Spinal cord (tissue), 9 donors: ENCODE measurements at regions not wholly inside any gene's neighbourhood (a gene's known extent, or its start where the extent isn't known, plus 50 kb on each side); places are given as distances from the start of the nearest gene placed in this dataset.

Experiments
- DNase-seq, 6 donors: peaks; one replicate each; pipeline versions ENCODE4 v3.0.0 to v3.0.0-alpha.2; 2013 to 2015; ENCODE audit warnings: low spot score in 6 of 6, low read depth in 4 of 6
- H3K27ac ChIP-seq: one replicate; pipeline ENCODE4 v1.5.1; 2013; ENCODE audit warnings: low read depth, low read length, control low read depth
- H3K27me3 ChIP-seq: one replicate; pipeline ENCODE4 v1.6.1; 2013; ENCODE audit warnings: low read length; ENCODE audit not compliant: control insufficient read depth, insufficient read depth
- H3K36me3 ChIP-seq: one replicate; pipeline ENCODE4 v1.6.1; 2013; ENCODE audit warnings: low read length; ENCODE audit not compliant: control insufficient read depth, insufficient read depth
- H3K4me1 ChIP-seq: one replicate; pipeline ENCODE4 v1.6.1; 2013; ENCODE audit warnings: low read length; ENCODE audit not compliant: control insufficient read depth, insufficient read depth
- H3K4me3 ChIP-seq: one replicate; pipeline ENCODE4 v1.5.1; 2013; ENCODE audit warnings: low read depth, low read length, control low read depth
- H3K9me3 ChIP-seq: one replicate; pipeline ENCODE4 v1.6.1; 2013; ENCODE audit warnings: low read length; ENCODE audit not compliant: control insufficient read depth, insufficient read depth
- WGBS: methylation state at CpG from one replicate; pipeline ENCODE4 v1.1.5; 2013; ENCODE audit warnings: missing lambda C conversion rate; ENCODE audit not compliant: insufficient coverage; 5-methylcytosine and 5-hydroxymethylcytosine counted together
- donor health status: healthy.

- Histone ChIP-seq H3K27ac (no peak overlapping the region), H3K4me1 (no peaks in the 10 kb centered on the region), H3K27me3 (no peaks in the 10 kb centered on the region), H3K36me3 (no peaks in the 10 kb centered on the region), H3K9me3 (no peaks in the 10 kb centered on the region), H3K4me3 (no peak overlapping the region)
- 45% methylated on average over 2 of the region's 6 CpGs for WGBS
- peak in 2 of 6 donors; percentile 9 to 23 for DNase-seq
These were observed 1026.9 kb downstream of the LRFN5 start for GRCh38 chr14:42633504-42634095.

GRCh38 chr14:42629553-42629952 lies 1022.9 kb downstream of the LRFN5 start:
- Histone ChIP-seq H3K36me3 (no peaks in the 10 kb centered on the region), H3K4me1 (no peaks in the 10 kb centered on the region), H3K4me3 (no peak overlapping the region), H3K27ac (no peak overlapping the region), H3K9me3 (no peaks in the 10 kb centered on the region), H3K27me3 (no peaks in the 10 kb centered on the region)
- WGBS: no CpG with 5 or more reads among the region's 1 CpG
- no peak for DNase-seq

DNA sequence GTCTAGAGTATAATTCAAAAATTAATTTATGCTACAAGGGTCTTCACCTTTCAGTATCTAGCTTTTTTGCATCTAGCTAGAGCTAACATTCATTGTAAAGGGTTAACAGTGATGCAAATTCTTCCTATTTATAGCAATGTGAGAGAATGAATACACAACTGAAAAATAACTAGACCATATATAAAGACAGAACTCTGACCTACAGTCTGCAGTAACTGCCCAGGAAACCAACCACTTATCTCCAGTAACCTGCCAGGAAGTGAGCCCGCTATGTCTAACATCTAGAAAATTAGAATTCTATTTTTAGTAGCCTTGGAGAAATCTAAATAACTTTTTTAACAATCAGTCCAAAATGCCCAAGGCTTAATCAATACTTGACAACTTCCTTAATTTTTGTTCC lies 1021.9 kb downstream of the LRFN5 start:
- DNase-seq: no peak
- no peaks in the 10 kb centered on the region for H3K27me3 ChIP-seq
- H3K9me3 ChIP-seq: no peaks in the 10 kb centered on the region
- no peaks in the 10 kb centered on the region for H3K4me1 ChIP-seq
- no peaks in the 10 kb centered on the region for H3K36me3 ChIP-seq
- H3K27ac ChIP-seq: no peak overlapping the region
- WGBS: no CpG with 5 or more reads among the region's 1 CpG
- H3K4me3 ChIP-seq: no peak overlapping the region

DNA sequence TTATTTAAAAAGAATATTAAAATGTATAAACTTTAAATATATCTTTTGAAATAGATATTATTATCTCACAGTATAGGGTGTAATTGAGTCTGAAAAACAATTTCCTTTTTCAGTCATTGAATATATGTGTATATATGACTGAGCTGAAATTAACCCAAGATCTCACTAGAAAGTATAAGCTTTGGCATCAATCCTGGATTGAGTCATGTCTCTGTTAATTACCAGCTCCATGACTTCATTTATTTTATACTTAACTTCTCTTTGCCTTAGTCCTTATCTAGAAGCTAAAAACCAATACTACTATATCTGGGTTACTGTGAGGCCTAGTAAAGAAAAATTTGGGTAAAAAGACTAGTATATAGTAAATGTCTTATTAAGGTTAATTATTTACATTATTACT lies 1020.3 kb downstream of the LRFN5 start:
- H3K36me3 ChIP-seq: no peaks in the 10 kb centered on the region
- H3K27me3 ChIP-seq: no peaks in the 10 kb centered on the region
- H3K9me3 ChIP-seq: no peaks in the 10 kb centered on the region
- H3K4me1 ChIP-seq: no peaks in the 10 kb centered on the region
- H3K4me3 ChIP-seq: no peak overlapping the region
- no peak overlapping the region for H3K27ac ChIP-seq
- DNase-seq: no peak

GRCh38 chr14:42624980-42625761 lies 1018.5 kb downstream of the LRFN5 start:
- H3K4me3 ChIP-seq: no peak overlapping the region
- H3K9me3 ChIP-seq: no peaks in the 10 kb centered on the region
- H3K36me3 ChIP-seq: no peaks in the 10 kb centered on the region
- DNase-seq: no peak
- H3K27me3 ChIP-seq: no peaks in the 10 kb centered on the region
- WGBS: no CpG with 5 or more reads among the region's 1 CpG
- no peak overlapping the region for H3K27ac ChIP-seq
- no peaks in the 10 kb centered on the region for H3K4me1 ChIP-seq

GRCh38 chr14:42617005-42617404 lies 1010.3 kb downstream of the LRFN5 start:
- no peaks in the 10 kb centered on the region for H3K36me3 ChIP-seq
- DNase-seq: no peak
- no peak overlapping the region for H3K4me3 ChIP-seq
- WGBS: no CpG with 5 or more reads among the region's 1 CpG
- H3K4me1 ChIP-seq: no peaks in the 10 kb centered on the region
- no peak overlapping the region for H3K27ac ChIP-seq
- no peaks in the 10 kb centered on the region for H3K9me3 ChIP-seq
- no peaks in the 10 kb centered on the region for H3K27me3 ChIP-seq

GRCh38 chr14:42606839-42607238 lies 1000.2 kb downstream of the LRFN5 start:
- Histone ChIP-seq H3K9me3 (no peaks in the 10 kb centered on the region), H3K4me1 (peaks cover 2% of the 10 kb centered on the region), H3K27ac (no peak overlapping the region), H3K4me3 (no peak overlapping the region), H3K36me3 (no peaks in the 10 kb centered on the region), H3K27me3 (no peaks in the 10 kb centered on the region)
- DNase-seq: no peak
- WGBS: no CpG with 5 or more reads among the region's 3 CpGs

- H3K9me3 ChIP-seq: no peaks in the 10 kb centered on the region
- no peaks in the 10 kb centered on the region for H3K27me3 ChIP-seq
- no peak overlapping the region for H3K27ac ChIP-seq
- DNase-seq: no peak
- H3K4me1 ChIP-seq: no peaks in the 10 kb centered on the region
- no peaks in the 10 kb centered on the region for H3K36me3 ChIP-seq
- WGBS: no CpG with 5 or more reads among the region's 1 CpG
- H3K4me3 ChIP-seq: no peak overlapping the region
These were observed 995.7 kb downstream of the LRFN5 start for GRCh38 chr14:42602336-42602845.

DNA sequence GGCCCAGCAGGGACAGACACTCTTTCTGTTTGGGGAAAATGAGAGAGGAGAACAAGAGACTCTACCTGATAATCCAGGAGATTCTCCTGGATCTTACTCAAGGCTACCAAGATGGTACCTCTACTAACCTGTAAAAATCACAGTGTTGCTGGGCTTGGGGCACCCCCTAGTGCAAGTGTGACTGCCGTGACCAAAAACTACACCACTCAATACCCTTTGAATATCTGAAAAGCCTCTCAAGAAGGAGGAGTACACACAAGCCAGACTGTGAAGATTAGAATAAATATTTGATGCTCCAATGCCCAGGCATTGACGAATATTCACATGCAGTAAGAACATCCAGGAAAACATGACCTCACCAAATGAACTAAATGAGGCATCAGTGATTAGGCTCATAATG lies 965.4 kb downstream of the LRFN5 start:
- Histone ChIP-seq H3K9me3 (no peaks in the 10 kb centered on the region), H3K4me1 (no peaks in the 10 kb centered on the region), H3K27ac (no peak overlapping the region), H3K36me3 (no peaks in the 10 kb centered on the region), H3K4me3 (no peak overlapping the region), H3K27me3 (no peaks in the 10 kb centered on the region)
- no CpG with 5 or more reads among the region's 2 CpGs for WGBS
- DNase-seq: no peak

DNA sequence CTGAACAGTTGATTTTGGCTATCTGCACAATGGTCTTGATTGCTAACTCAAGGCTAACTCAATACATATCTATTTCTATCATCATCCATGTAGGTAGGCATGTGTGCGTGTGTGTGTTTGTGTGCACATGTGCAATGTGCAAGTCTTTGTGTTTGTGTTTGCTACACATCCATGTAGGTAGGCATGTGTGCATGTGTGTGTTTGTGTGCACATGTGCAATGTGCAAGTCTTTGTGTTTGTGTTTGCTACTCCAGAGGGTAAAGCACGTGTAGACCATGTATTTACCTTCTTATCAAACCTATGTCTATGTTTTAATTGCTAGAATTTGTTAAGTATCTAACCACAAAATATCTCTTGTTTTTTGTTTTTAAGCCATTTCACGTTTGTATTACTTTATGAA lies 962.6 kb downstream of the LRFN5 start:
- no peak overlapping the region for H3K27ac ChIP-seq
- no peak overlapping the region for H3K4me3 ChIP-seq
- no peaks in the 10 kb centered on the region for H3K9me3 ChIP-seq
- no peaks in the 10 kb centered on the region for H3K27me3 ChIP-seq
- DNase-seq: no peak
- WGBS: no CpG with 5 or more reads among the region's 3 CpGs
- no peaks in the 10 kb centered on the region for H3K36me3 ChIP-seq
- H3K4me1 ChIP-seq: no peaks in the 10 kb centered on the region
